H1 (cell line): ENCODE measurements at regions not wholly inside any gene's neighbourhood (a gene's known extent, or its start where the extent isn't known, plus 50 kb on each side); places are given as distances from the start of the nearest gene placed in this dataset.

Experiments
- CTCF ChIA-PET: fragments of 300-600 bp; sonication (Branson Sonifier 250); formaldehyde crosslinking; loops from one replicate; lab custom pipeline; 2021; ENCODE audit not compliant: partially characterized antibody; lab: Charles Lee
- POLR2A ChIA-PET: fragments of 300-600 bp; sonication (Branson Sonifier 250); formaldehyde crosslinking; loops from one replicate; lab custom pipeline; 2021; ENCODE audit warnings: inconsistent platforms; ENCODE audit not compliant: partially characterized antibody; lab: Charles Lee
- DNase-seq, 2 experiments: peaks; one replicate each; pipeline versions ENCODE4 v3.0.0 to v3.0.0-alpha.2; 2010 to 2022; ENCODE audit warnings: low spot score in 2 of 2, low read depth in 1 of 2, mixed read lengths in 1 of 2
- FAIRE-seq: peaks from 2 replicates; lab custom pipeline; 2011; peaks lifted over from hg19 to GRCh38; lab: Jason Lieb, UNC
- H2AFZ ChIP-seq: 2 replicates; pipeline ENCODE4 v1.8.1; 2012; ENCODE audit warnings: low read length, inconsistent platforms
- H2AK5ac ChIP-seq: 2 replicates; pipeline ENCODE4 v1.6.1; 2013; ENCODE audit warnings: low read depth, low read length
- H2BK120ac ChIP-seq: replicated peaks from 2 replicates; pipeline ENCODE3; 2013; ENCODE audit warnings: low read depth, low read length, inconsistent platforms
- H2BK12ac ChIP-seq: 2 replicates; pipeline ENCODE4 v1.6.1; 2013; ENCODE audit warnings: low read depth, low read length
- H2BK15ac ChIP-seq: 2 replicates; pipeline ENCODE4 v1.6.1; 2013; ENCODE audit warnings: low read length
- H2BK20ac ChIP-seq: 2 replicates; pipeline ENCODE4 v1.6.1; 2013; ENCODE audit warnings: low read length
- H2BK5ac ChIP-seq: 2 replicates; pipeline ENCODE4 v1.6.1; 2013; ENCODE audit warnings: low read depth, low read length
- H3K14ac ChIP-seq: 2 replicates; pipeline ENCODE4 v1.6.1; 2013; ENCODE audit warnings: inconsistent platforms; ENCODE audit not compliant: insufficient read length
- H3K18ac ChIP-seq: 2 replicates; pipeline ENCODE4 v1.6.1; 2013; ENCODE audit warnings: low read length; ENCODE audit errors: extremely low read depth
- H3K23ac ChIP-seq: 2 replicates; pipeline ENCODE4 v1.6.1; 2013; ENCODE audit warnings: inconsistent platforms; ENCODE audit not compliant: insufficient read length
- H3K23me2 ChIP-seq: 2 replicates; pipeline ENCODE4 v1.6.1; 2013; ENCODE audit warnings: low read depth, low read length
- H3K27ac ChIP-seq: 2 replicates; pipeline ENCODE4 v1.6.1; 2011; ENCODE audit warnings: low read depth, low read length, inconsistent platforms
- H3K27me3 ChIP-seq, 4 experiments: replicated peaks in 1 of 4; 1 replicate in 1 of 4; 2 replicates in 3 of 4; pipeline versions ENCODE4 v1.6.1 to v1.8.1; 2011 to 2013; ENCODE audit warnings: low read length in 3 of 4, mild to moderate bottlenecking in 3 of 4, inconsistent platforms in 2 of 4, mixed read lengths in 2 of 4, moderate library complexity in 1 of 4; ENCODE audit not compliant: control insufficient read depth in 3 of 4, insufficient read depth in 3 of 4; ENCODE audit errors: extremely low read depth in 1 of 4
- H3K36me3 ChIP-seq, 4 experiments: 2 replicates each; pipeline versions ENCODE4 v1.6.1 to v1.8.1; 2011 to 2013; ENCODE audit warnings: mild to moderate bottlenecking in 4 of 4, low read length in 3 of 4, moderate library complexity in 2 of 4, control low read depth in 1 of 4, inconsistent platforms in 1 of 4; ENCODE audit not compliant: insufficient read depth in 4 of 4, control insufficient read depth in 2 of 4
- H3K4ac ChIP-seq: replicated peaks from 2 replicates; pipeline ENCODE3; 2013; ENCODE audit warnings: low read length, low read depth, mixed read lengths, inconsistent platforms; ENCODE audit not compliant: insufficient read length
- H3K4me1 ChIP-seq, 4 experiments: replicated peaks in 1 of 4; 1 replicate in 1 of 4; 2 replicates in 3 of 4; pipeline versions ENCODE4 v1.6.1 to v1.8.1; 2011 to 2013; ENCODE audit warnings: low read length in 3 of 4, inconsistent platforms in 2 of 4, mixed read lengths in 1 of 4; ENCODE audit not compliant: insufficient read depth in 4 of 4, control insufficient read depth in 3 of 4
- H3K4me2 ChIP-seq, 2 experiments: 2 replicates each; pipeline versions ENCODE4 v1.6.1 to v1.8.1; 2011 to 2013; ENCODE audit warnings: low read depth in 2 of 2, low read length in 2 of 2, control low read depth in 1 of 2, inconsistent platforms in 1 of 2, mild to moderate bottlenecking in 1 of 2; ENCODE audit not compliant: insufficient read depth in 1 of 2
- H3K4me3 ChIP-seq, 4 experiments: fragments of 200-600, 300-600 bp in 1 of 4; sonication (generic), shearing (Covaris generic), sonication (Bioruptor Twin) in 1 of 4; 2 replicates each; pipeline versions ENCODE4 v1.5.1 to v1.8.1; 2011 to 2016; ENCODE audit warnings: low read length in 4 of 4, low read depth in 3 of 4, control low read depth in 2 of 4, inconsistent platforms in 2 of 4, mild to moderate bottlenecking in 2 of 4, mixed read lengths in 1 of 4, moderate library complexity in 1 of 4; ENCODE audit not compliant: insufficient read depth in 2 of 4; ENCODE audit errors: extremely low read depth in 1 of 4
- H3K56ac ChIP-seq: replicated peaks from 2 replicates; pipeline ENCODE3; 2013; ENCODE audit warnings: low read depth, mild to moderate bottlenecking, mixed read lengths, low read length, inconsistent platforms; ENCODE audit not compliant: insufficient read length
- H3K79me1 ChIP-seq: 2 replicates; pipeline ENCODE4 v1.6.1; 2013; ENCODE audit warnings: low read depth, low read length, control low read depth
- H3K79me2 ChIP-seq, 2 experiments: 2 replicates each; pipeline versions ENCODE4 v1.6.1 to v1.8.1; 2012 to 2013; ENCODE audit warnings: low read length in 2 of 2, mild to moderate bottlenecking in 2 of 2, inconsistent platforms in 1 of 2; ENCODE audit not compliant: insufficient read depth in 2 of 2, control insufficient read depth in 1 of 2
- H3K9ac ChIP-seq, 4 experiments: replicated peaks in 1 of 4; 1 replicate in 1 of 4; 2 replicates in 3 of 4; pipeline versions ENCODE4 v1.6.1 to v1.8.1; 2011 to 2013; ENCODE audit warnings: low read depth in 3 of 4, low read length in 3 of 4, control low read depth in 2 of 4, mild to moderate bottlenecking in 2 of 4, moderate library complexity in 2 of 4, inconsistent platforms in 1 of 4; ENCODE audit errors: extremely low read depth in 1 of 4
- H3K9me3 ChIP-seq, 2 experiments: 2 replicates each; pipeline versions ENCODE4 v1.6.1 to v1.8.1; 2012 to 2013; ENCODE audit warnings: mild to moderate bottlenecking in 2 of 2, moderate library complexity in 2 of 2, control low read depth in 1 of 2, inconsistent platforms in 1 of 2, low read depth in 1 of 2, low read length in 1 of 2, mixed read lengths in 1 of 2; ENCODE audit not compliant: insufficient read depth in 2 of 2
- H4K20me1 ChIP-seq, 2 experiments: replicated peaks in 1 of 2; 2 replicates each; pipeline versions ENCODE3 to v1.8.1; 2011 to 2013; ENCODE audit warnings: inconsistent platforms in 2 of 2, low read length in 2 of 2, mild to moderate bottlenecking in 1 of 2; ENCODE audit not compliant: insufficient read depth in 2 of 2, control insufficient read depth in 1 of 2
- H4K5ac ChIP-seq: 2 replicates; pipeline ENCODE4 v1.6.1; 2013; ENCODE audit warnings: low read length, low read depth, mixed read lengths, inconsistent platforms; ENCODE audit not compliant: insufficient read length
- H4K8ac ChIP-seq: 2 replicates; pipeline ENCODE4 v1.8.0; 2013; ENCODE audit warnings: mild to moderate bottlenecking, moderate library complexity, low read length, inconsistent platforms; ENCODE audit not compliant: insufficient read depth; ENCODE audit errors: extremely low read depth
- H4K91ac ChIP-seq: replicated peaks from 2 replicates; pipeline ENCODE3; 2013; ENCODE audit warnings: low read length, mixed read lengths, inconsistent platforms; ENCODE audit not compliant: insufficient read length
- ASH2L ChIP-seq: fragments of 200-600, 300-600 bp; sonication (generic); IDR thresholded peaks from one replicate; pipeline ENCODE4 v1.7.1; 2017; ENCODE audit warnings: low read length
- BACH1 ChIP-seq: IDR thresholded peaks from 2 replicates; pipeline ENCODE4 v1.6.1; 2012; ENCODE audit warnings: low read length, improper control_type of control experiment
- CBX5 ChIP-seq: fragments of 300-800, 300-1000 bp; sonication (generic); IDR thresholded peaks from 2 replicates; pipeline ENCODE4 v1.7.1; 2016; ENCODE audit warnings: antibody characterized with exemption, low read length, low read depth
- CHD1 ChIP-seq: IDR thresholded peaks from 2 replicates; pipeline ENCODE4 v1.6.1; 2012; ENCODE audit warnings: low read depth, low read length, improper control_type of control experiment
- CTBP2 ChIP-seq: IDR thresholded peaks from 2 replicates; pipeline ENCODE4 v1.7.0; 2011; ENCODE audit warnings: borderline replicate concordance, mild to moderate bottlenecking, moderate library complexity, mixed read lengths, low read length; ENCODE audit not compliant: insufficient read depth, insufficient read length
- EZH2 ChIP-seq: fragments of 200-600 bp; sonication (generic); IDR thresholded peaks from 2 replicates; pipeline ENCODE4 v1.7.1; 2012; ENCODE audit warnings: low read depth, mild to moderate bottlenecking, moderate library complexity, low read length, inconsistent platforms; ENCODE audit not compliant: severe bottlenecking
- JUN ChIP-seq: IDR thresholded peaks from 2 replicates; pipeline ENCODE4 v1.6.1; 2011; ENCODE audit warnings: low read depth, mild to moderate bottlenecking, improper control_type of control experiment, low read length
- MAX ChIP-seq: IDR thresholded peaks from 2 replicates; pipeline ENCODE4 v1.6.1; 2012; ENCODE audit warnings: inconsistent platforms
- NANOG ChIP-seq: IDR thresholded peaks from 2 replicates; pipeline ENCODE4 v1.6.1; 2011; ENCODE audit warnings: low read length, low read depth, mild to moderate bottlenecking, inconsistent platforms; ENCODE audit not compliant: insufficient read depth, poor library complexity, severe bottlenecking
- RNF2 ChIP-seq: fragments of 200-900, 300-1000 bp; sonication (generic); IDR thresholded peaks from 2 replicates; pipeline ENCODE4 v1.7.1; 2016; ENCODE audit warnings: borderline replicate concordance, low read depth, mild to moderate bottlenecking, antibody characterized with exemption, low read length; ENCODE audit not compliant: poor library complexity, severe bottlenecking; ENCODE audit errors: missing control alignments
- SIRT6 ChIP-seq: IDR thresholded peaks from one replicate; pipeline ENCODE4 v1.7.1; 2012; ENCODE audit warnings: low read length, inconsistent platforms
- SP2 ChIP-seq: IDR thresholded peaks from 2 replicates; pipeline ENCODE4 v1.6.1; 2012; ENCODE audit warnings: mild to moderate bottlenecking, low read length, inconsistent platforms
- SRF ChIP-seq: IDR thresholded peaks from 2 replicates; pipeline ENCODE4 v1.6.1; 2011; ENCODE audit warnings: mild to moderate bottlenecking, low read depth, low read length, moderate library complexity
- TEAD4 ChIP-seq: IDR thresholded peaks from 2 replicates; pipeline ENCODE4 v1.6.1; 2012; ENCODE audit warnings: low read depth, low read length, inconsistent platforms, mixed read lengths
- YY1 ChIP-seq: IDR thresholded peaks from 2 replicates; pipeline ENCODE4 v1.6.1; 2011; ENCODE audit warnings: low read depth, mild to moderate bottlenecking, low read length
- WGBS, 2 experiments: shearing (Covaris generic) in 1 of 2; methylation state at CpG; one replicate each; pipeline versions ENCODE4 v1.1.6 to v1.1.7; 2013 to 2015; ENCODE audit warnings: low lambda C conversion rate in 2 of 2, mixed read lengths in 2 of 2, inconsistent platforms in 1 of 2, low coverage in 1 of 2, missing lambda C conversion rate in 1 of 2; ENCODE audit not compliant: insufficient replicate concordance in 2 of 2, insufficient coverage in 1 of 2, insufficient read length in 1 of 2; ENCODE audit errors: extremely low coverage in 1 of 2, missing lambda C conversion rate in 1 of 2; 5-methylcytosine and 5-hydroxymethylcytosine counted together

GRCh38 chr21:15669247-15669646, 60.5 kb upstream of the USP25 start:
- no peaks in the 10 kb centered on the region for H3K4me1 ChIP-seq
- H2BK5ac ChIP-seq = no peak overlapping the region
- H3K79me2 ChIP-seq = no peaks in the 10 kb centered on the region
- H3K79me1 ChIP-seq = no peaks in the 10 kb centered on the region
- H3K4me2 ChIP-seq = no peak overlapping the region
- no peak overlapping the region for H2BK12ac ChIP-seq
- H4K20me1 ChIP-seq = no peaks in the 10 kb centered on the region
- TF ChIP-seq SIRT6 (no peak), ASH2L (no peak), MAX (no peak), NANOG (no peak), CBX5 (no peak), JUN (no peak), TEAD4 (no peak), CTBP2 (no peak), RNF2 (no peak), BACH1 (no peak), SP2 (no peak), CHD1 (no peak), SRF (no peak), YY1 (no peak), EZH2 (no peak)
- no peaks in the 10 kb centered on the region for H3K9me3 ChIP-seq
- H3K18ac ChIP-seq = no peak overlapping the region
- H2BK15ac ChIP-seq = no peak overlapping the region
- H4K5ac ChIP-seq = no peak overlapping the region
- H3K23ac ChIP-seq = no peak overlapping the region
- H2BK120ac ChIP-seq = no peak overlapping the region
- FAIRE-seq (no peak), DNase-seq (no peak)
- H3K14ac ChIP-seq = no peak overlapping the region
- no peak overlapping the region for H2BK20ac ChIP-seq
- no peak overlapping the region for H3K56ac ChIP-seq
- no peak overlapping the region for H4K91ac ChIP-seq
- no peak overlapping the region for H3K9ac ChIP-seq
- H3K27me3 ChIP-seq = no peaks in the 10 kb centered on the region
- ChIA-PET POLR2A (no interaction called here), CTCF (interaction anchor here (0.7 kb wide), 1 partner anchor 11 kb away, joined by 3 read pairs; no protein-coding TSS in a partner anchor)
- H2AFZ ChIP-seq = no peak overlapping the region
- no peaks in the 10 kb centered on the region for H3K23me2 ChIP-seq
- 87% methylated on average over 2 of the region's 2 CpGs; no CpG with 5 or more reads in 1 of the 2 experiments for WGBS, 2 experiments
- no peak overlapping the region for H4K8ac ChIP-seq
- no peaks in the 10 kb centered on the region for H3K36me3 ChIP-seq
- no peak overlapping the region for H2AK5ac ChIP-seq
- H3K4me3 ChIP-seq = no peak overlapping the region
- H3K4ac ChIP-seq = no peak overlapping the region
- H3K27ac ChIP-seq = no peak overlapping the region
